IPS-20b (cell line): ENCODE measurements at regions not wholly inside any gene's neighbourhood (a gene's known extent, or its start where the extent isn't known, plus 50 kb on each side); places are given as distances from the start of the nearest gene placed in this dataset.

Experiments
- H3K27ac ChIP-seq: one replicate; pipeline ENCODE4 v1.5.1; 2013; ENCODE audit warnings: low read length
- H3K27me3 ChIP-seq: 2 replicates; pipeline ENCODE4 v1.6.1; 2013; ENCODE audit warnings: mild to moderate bottlenecking, low read length, inconsistent platforms; ENCODE audit not compliant: insufficient read depth
- H3K36me3 ChIP-seq: 2 replicates; pipeline ENCODE4 v1.6.1; 2013; ENCODE audit warnings: low read depth, mild to moderate bottlenecking, inconsistent platforms, low read length, moderate library complexity; ENCODE audit not compliant: insufficient read depth
- H3K4me1 ChIP-seq: 2 replicates; pipeline ENCODE4 v1.6.1; 2013; ENCODE audit warnings: mild to moderate bottlenecking, control low read depth, inconsistent platforms, low read length, moderate library complexity; ENCODE audit not compliant: insufficient read depth
- H3K4me3 ChIP-seq: 2 replicates; pipeline ENCODE4 v1.5.1; 2013; ENCODE audit warnings: mild to moderate bottlenecking, low read length, inconsistent platforms
- H3K9ac ChIP-seq: 2 replicates; pipeline ENCODE4 v1.6.1; 2013; ENCODE audit warnings: low read depth, mild to moderate bottlenecking, inconsistent platforms, low read length, moderate library complexity
- H3K9me3 ChIP-seq: 2 replicates; pipeline ENCODE4 v1.6.1; 2013; ENCODE audit warnings: mild to moderate bottlenecking, low read depth, low read length, inconsistent platforms; ENCODE audit not compliant: insufficient read depth

- H3K27me3 ChIP-seq, result no peaks in the 10 kb centered on the region
- no peaks in the 10 kb centered on the region for H3K9me3 ChIP-seq
- peaks cover 4% of the 10 kb centered on the region; the same call in 1 of the 2 replicates for H3K4me1 ChIP-seq
- no peak overlapping the region for H3K9ac ChIP-seq
- no peaks in the 10 kb centered on the region for H3K36me3 ChIP-seq
- H3K27ac ChIP-seq, result no peak overlapping the region
- H3K4me3 ChIP-seq, result no peak overlapping the region
Observed at GRCh38 chr20:40738976-40739375, 49.9 kb upstream of the MAFB start.

- Histone ChIP-seq H3K27ac (no peak overlapping the region), H3K4me3 (no peak overlapping the region), H3K9ac (no peak overlapping the region), H3K36me3 (no peaks in the 10 kb centered on the region), H3K4me1 (peaks cover 4% of the 10 kb centered on the region; the same call in 1 of the 2 replicates), H3K9me3 (no peaks in the 10 kb centered on the region), H3K27me3 (no peaks in the 10 kb centered on the region)
Observed at GRCh38 chr20:40739841-40740240, 50.8 kb upstream of the MAFB start.

- Histone ChIP-seq H3K27me3 (peaks cover 4% of the 10 kb centered on the region; the same call in 1 of the 2 replicates), H3K36me3 (no peaks in the 10 kb centered on the region), H3K4me1 (peaks cover 4% of the 10 kb centered on the region; the same call in 1 of the 2 replicates), H3K4me3 (no peak overlapping the region), H3K9ac (no peak overlapping the region), H3K27ac (no peak overlapping the region), H3K9me3 (no peaks in the 10 kb centered on the region)
Observed at GRCh38 chr20:40741507-40742106, 52.6 kb upstream of the MAFB start.

- peaks cover 4% of the 10 kb centered on the region; the same call in 1 of the 2 replicates for H3K4me1 ChIP-seq
- peaks cover 4% of the 10 kb centered on the region; the same call in 1 of the 2 replicates for H3K27me3 ChIP-seq
- no peaks in the 10 kb centered on the region for H3K36me3 ChIP-seq
- H3K9ac ChIP-seq, result no peak overlapping the region
- no peaks in the 10 kb centered on the region for H3K9me3 ChIP-seq
- no peak overlapping the region for H3K4me3 ChIP-seq
- H3K27ac ChIP-seq, result no peak overlapping the region
Observed at GRCh38 chr20:40743141-40743775, 54.2 kb upstream of the MAFB start.

- peaks cover 4% of the 10 kb centered on the region; the same call in 1 of the 2 replicates for H3K27me3 ChIP-seq
- H3K4me1 ChIP-seq, result no peaks in the 10 kb centered on the region
- no peaks in the 10 kb centered on the region for H3K9me3 ChIP-seq
- no peaks in the 10 kb centered on the region for H3K36me3 ChIP-seq
- H3K4me3 ChIP-seq, result no peak overlapping the region
- no peak overlapping the region for H3K27ac ChIP-seq
- H3K9ac ChIP-seq, result no peak overlapping the region
Observed at GRCh38 chr20:40744072-40744817, 55.2 kb upstream of the MAFB start.

- Histone ChIP-seq H3K27ac (no peak overlapping the region), H3K9me3 (no peaks in the 10 kb centered on the region), H3K27me3 (peaks cover 4% of the 10 kb centered on the region; the same call in 1 of the 2 replicates), H3K4me1 (no peaks in the 10 kb centered on the region), H3K4me3 (no peak overlapping the region), H3K9ac (no peak overlapping the region), H3K36me3 (no peaks in the 10 kb centered on the region)
Observed at GRCh38 chr20:40744818-40745175, 55.8 kb upstream of the MAFB start.

- H3K27me3 ChIP-seq, result peaks cover 4% of the 10 kb centered on the region; the same call in 1 of the 2 replicates
- H3K4me3 ChIP-seq, result no peak overlapping the region
- H3K36me3 ChIP-seq, result no peaks in the 10 kb centered on the region
- no peak overlapping the region for H3K9ac ChIP-seq
- H3K9me3 ChIP-seq, result no peaks in the 10 kb centered on the region
- H3K27ac ChIP-seq, result no peak overlapping the region
- no peaks in the 10 kb centered on the region for H3K4me1 ChIP-seq
Observed at GRCh38 chr20:40746251-40746650, 57.2 kb upstream of the MAFB start.

GRCh38 chr20:40748182-40748581 is 59.1 kb upstream of the MAFB start:
- Histone ChIP-seq H3K9ac (no peak overlapping the region), H3K27ac (no peak overlapping the region), H3K4me3 (no peak overlapping the region), H3K4me1 (no peaks in the 10 kb centered on the region), H3K36me3 (no peaks in the 10 kb centered on the region), H3K27me3 (peaks cover 4% of the 10 kb centered on the region; the same call in 1 of the 2 replicates), H3K9me3 (no peaks in the 10 kb centered on the region)

- Histone ChIP-seq H3K36me3 (no peaks in the 10 kb centered on the region), H3K4me1 (no peaks in the 10 kb centered on the region), H3K27ac (no peak overlapping the region), H3K9me3 (no peaks in the 10 kb centered on the region), H3K9ac (no peak overlapping the region), H3K4me3 (no peak overlapping the region), H3K27me3 (peaks cover 4% of the 10 kb centered on the region; the same call in 1 of the 2 replicates)
Observed at GRCh38 chr20:40749985-40750506, 61.0 kb upstream of the MAFB start.

- Histone ChIP-seq H3K27ac (no peak overlapping the region), H3K27me3 (peaks cover 4% of the 10 kb centered on the region; the same call in 1 of the 2 replicates), H3K36me3 (no peaks in the 10 kb centered on the region), H3K4me1 (no peaks in the 10 kb centered on the region), H3K4me3 (no peak overlapping the region), H3K9ac (no peak overlapping the region), H3K9me3 (no peaks in the 10 kb centered on the region)
Observed at GRCh38 chr20:40750541-40751035, 61.6 kb upstream of the MAFB start.

- no peaks in the 10 kb centered on the region for H3K36me3 ChIP-seq
- no peaks in the 10 kb centered on the region for H3K27me3 ChIP-seq
- no peaks in the 10 kb centered on the region for H3K9me3 ChIP-seq
- no peak overlapping the region for H3K9ac ChIP-seq
- no peak overlapping the region for H3K27ac ChIP-seq
- no peak overlapping the region for H3K4me3 ChIP-seq
- no peaks in the 10 kb centered on the region; the same call in 1 of the 2 replicates for H3K4me1 ChIP-seq
Observed at GRCh38 chr20:40753472-40753871, 64.4 kb upstream of the MAFB start.
